HG02973 (cell line): ENCODE measurements at regions not wholly inside any gene's neighbourhood (a gene's known extent, or its start where the extent isn't known, plus 50 kb on each side); places are given as distances from the start of the nearest gene placed in this dataset.
A peak's percentile ranks its signal among the peaks of the same experiment; 100 is the strongest.

Source experiments
- ATAC-seq: cut with Tn5 transposase; IDR thresholded peaks from one replicate; pipeline ENCODE4 v1.9.1; 2021; ENCODE audit warnings: moderate library complexity; ENCODE audit not compliant: unreplicated experiment

DNA sequence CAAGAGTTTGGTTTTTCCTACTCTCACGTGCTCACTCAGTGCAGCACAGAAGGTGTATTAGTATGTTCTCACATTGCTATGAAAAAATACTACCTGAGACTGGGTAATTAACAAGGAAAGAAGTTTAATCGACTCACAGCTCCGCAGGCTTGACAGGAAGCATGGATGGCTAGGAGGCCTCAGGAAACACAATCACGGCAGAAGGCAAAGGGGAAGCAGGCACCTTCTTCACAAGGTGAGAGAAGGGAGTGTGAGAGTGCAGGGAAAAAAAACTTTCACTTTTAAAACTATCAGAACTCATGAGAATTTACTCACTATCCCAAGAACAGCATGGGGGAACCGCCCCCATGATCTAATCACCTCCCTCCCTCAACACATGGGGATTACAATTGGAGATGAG, 185.8 kb upstream of the TMPO start:
- no peak for ATAC-seq

- ATAC-seq: peak; percentile 51
Observed at GRCh38 chr12:98332642-98333041, 182.7 kb upstream of the TMPO start.

DNA sequence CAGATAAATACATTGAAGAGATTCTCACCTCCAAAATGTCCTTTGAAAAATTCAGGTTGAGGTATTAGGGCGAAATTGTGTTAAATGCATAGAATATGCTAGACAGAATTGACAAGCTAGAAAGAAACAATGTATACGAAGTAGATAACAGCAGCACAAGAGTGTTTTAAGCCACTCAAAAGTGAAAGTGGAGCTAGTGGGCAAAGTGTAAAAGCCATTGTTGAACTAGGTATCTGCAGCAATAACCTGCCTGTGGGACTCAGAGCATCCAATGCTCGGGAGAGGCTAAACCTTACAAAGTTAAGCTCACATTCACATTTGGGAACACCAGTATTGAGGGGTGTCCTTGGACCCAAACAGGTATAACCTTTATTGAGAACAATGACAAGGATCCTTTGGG, 180.6 kb upstream of the TMPO start:
- ATAC-seq: no peak

DNA sequence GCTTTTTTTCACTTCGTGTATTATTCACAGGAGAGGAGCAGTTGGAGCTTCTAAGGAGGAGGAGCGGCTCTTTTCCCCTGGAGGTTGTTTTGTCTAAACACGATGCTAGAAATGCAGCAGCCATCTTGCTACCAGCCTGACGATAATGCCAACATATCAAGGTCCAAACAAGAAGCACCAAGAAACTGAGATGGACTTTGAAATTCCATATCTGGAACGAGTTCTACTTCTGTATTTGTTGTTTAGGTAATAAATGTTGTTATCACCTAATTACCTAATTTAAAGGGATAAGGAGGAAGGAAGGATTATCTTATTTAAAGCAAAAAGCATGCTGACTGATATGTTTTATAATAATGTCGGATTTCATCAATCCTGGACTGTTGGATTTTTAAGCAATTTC, 174.4 kb upstream of the TMPO start:
- ATAC-seq: no peak

- ATAC-seq: no peak
Observed at GRCh38 chr12:98341732-98342131, 173.7 kb upstream of the TMPO start.

- ATAC-seq: no peak
Observed at GRCh38 chr12:98343002-98343567, 172.3 kb upstream of the TMPO start.

GRCh38 chr12:98344046-98344930, 171.1 kb upstream of the TMPO start:
- no peak for ATAC-seq

- no peak for ATAC-seq
Observed at GRCh38 chr12:98345308-98345876, 170.0 kb upstream of the TMPO start.

DNA sequence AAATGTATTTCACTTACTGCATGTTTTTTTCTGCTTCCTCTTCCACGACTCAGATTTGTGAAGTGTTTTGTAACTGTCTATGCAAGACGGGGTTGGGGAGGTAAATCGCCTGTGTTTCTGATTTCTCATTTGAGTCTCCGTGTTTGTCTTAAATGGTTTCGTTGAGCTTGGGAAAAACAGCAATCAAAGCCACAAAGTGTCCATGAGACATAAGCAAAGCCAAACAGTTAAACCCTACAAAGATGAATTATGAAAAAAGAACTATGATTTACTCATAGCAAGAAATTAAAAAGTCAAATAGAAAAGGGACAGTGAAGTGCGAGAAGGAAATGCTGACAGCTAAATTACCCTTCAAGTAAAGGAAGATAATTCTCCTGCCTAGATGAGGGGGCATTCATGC, 164.3 kb upstream of the TMPO start:
- no peak for ATAC-seq

DNA sequence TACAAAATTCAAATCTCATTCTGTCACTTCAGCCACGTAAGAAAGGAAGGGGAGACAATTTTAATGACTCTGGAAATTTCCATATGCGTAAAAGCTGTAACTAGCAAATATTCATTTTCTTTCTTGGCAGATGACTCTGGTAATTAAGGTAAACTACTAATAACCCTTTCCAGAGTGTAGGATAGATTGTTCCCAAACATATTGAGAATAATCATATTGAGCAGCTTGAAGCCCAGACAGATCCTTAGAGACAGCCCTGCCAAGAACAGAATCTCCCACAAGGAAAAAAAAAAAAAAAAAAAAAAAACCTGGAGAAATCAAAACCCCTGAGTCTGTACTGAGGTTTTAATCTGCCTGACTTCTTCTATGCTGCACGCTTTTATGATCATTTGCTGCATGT, 163.6 kb upstream of the TMPO start:
- ATAC-seq: no peak

GRCh38 chr12:98352218-98352811, 163.1 kb upstream of the TMPO start:
- ATAC-seq: no peak

DNA sequence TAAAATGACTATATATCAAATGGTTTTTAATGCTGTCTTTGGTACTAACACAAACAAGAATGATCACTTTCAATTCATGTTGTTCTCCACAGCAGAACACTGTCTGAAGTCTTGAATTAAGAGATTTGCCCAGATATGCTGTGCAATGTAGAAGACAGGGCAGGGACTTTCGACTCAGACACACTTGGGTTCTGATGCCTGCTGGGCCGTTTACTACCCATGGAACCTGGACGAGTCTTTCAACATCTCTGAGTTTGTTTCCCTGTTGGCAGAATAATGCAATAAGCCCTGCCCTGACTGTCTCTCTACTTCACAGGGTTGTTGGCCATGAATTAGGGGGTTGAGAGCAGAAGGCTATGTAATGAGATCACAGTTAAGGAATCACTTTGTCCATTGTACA, 162.6 kb upstream of the TMPO start:
- no peak for ATAC-seq

- no peak for ATAC-seq
Observed at GRCh38 chr12:98354520-98355035, 160.8 kb upstream of the TMPO start.

- no peak for ATAC-seq
Observed at GRCh38 chr12:98355322-98355721, 160.1 kb upstream of the TMPO start.

GRCh38 chr12:98355933-98356332, 159.5 kb upstream of the TMPO start:
- ATAC-seq: no peak

- ATAC-seq: no peak
Observed at GRCh38 chr12:98358144-98358543, 157.2 kb upstream of the TMPO start.

- no peak for ATAC-seq
Observed at GRCh38 chr12:98359856-98360255, 155.5 kb upstream of the TMPO start.

- ATAC-seq: no peak
Observed at GRCh38 chr12:98360401-98360800, 155.0 kb upstream of the TMPO start.

- no peak for ATAC-seq
Observed at GRCh38 chr12:98369581-98369980, 145.8 kb upstream of the TMPO start.

DNA sequence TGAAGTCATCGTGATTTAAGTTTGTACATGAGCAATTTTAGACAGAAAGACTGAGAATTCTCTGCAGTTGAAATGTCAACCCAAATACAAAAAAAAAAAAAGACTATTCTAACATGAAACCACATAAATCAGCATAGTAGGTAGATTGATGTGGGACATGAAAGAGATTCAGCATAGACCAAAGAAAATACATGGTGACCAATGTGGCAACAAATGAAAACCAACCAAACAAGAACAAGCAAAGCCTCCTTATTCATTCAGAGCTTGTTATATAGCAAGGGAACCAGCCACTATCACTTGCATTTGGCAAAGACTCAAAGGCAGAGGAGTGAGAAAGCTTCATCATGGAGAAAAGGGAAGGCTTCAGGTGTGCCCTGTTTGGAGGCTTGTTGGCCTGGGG, 144.4 kb upstream of the TMPO start:
- no peak for ATAC-seq

GRCh38 chr12:98371419-98371818, 144.0 kb upstream of the TMPO start:
- ATAC-seq: no peak
